HepG2 (cell line): ENCODE measurements at regions not wholly inside any gene's neighbourhood (a gene's known extent, or its start where the extent isn't known, plus 50 kb on each side); places are given as distances from the start of the nearest gene placed in this dataset.

Experiments
- ATAC-seq: fragments of 200-7000 bp; cut with Tn5 transposase; 3 replicates; pipeline ENCODE4 v1.9.1; 2020; ENCODE audit warnings: mild to moderate bottlenecking, moderate library complexity
- BruUV-seq: library from RNA; stranded (reverse); fragments of 400-500 nt; replicated peaks from 2 replicates; lab custom pipeline; 2021; lab: Mats Ljungman, UMichigan
- CTCF ChIA-PET: fragments of 300-600 bp; formaldehyde crosslinking; extraction: SDS; loops from one replicate; lab custom pipeline; 2021; ENCODE audit warnings: low total read pairs, inconsistent platforms, low intra/inter-chr PET ratio; lab: Yijun Ruan, JAX
- POLR2A ChIA-PET: fragments of 350-600 bp; sonication (Branson Sonifier 250); formaldehyde crosslinking; loops from one replicate; lab custom pipeline; 2020; ENCODE audit warnings: antibody characterized with exemption, inconsistent platforms; lab: Yijun Ruan, JAX
- DNase-seq: peaks from one replicate; pipeline ENCODE4 v3.0.0-alpha.2; 2015; ENCODE audit warnings: low spot score
- FAIRE-seq: peaks from 3 replicates; lab custom pipeline; 2011; peaks lifted over from hg19 to GRCh38; lab: Jason Lieb, UNC
- H2AFZ ChIP-seq: one replicate; pipeline ENCODE4 v1.6.1; 2011; ENCODE audit warnings: low read length, inconsistent platforms
- H3K27ac ChIP-seq: fragments of 300-600 bp; 3 replicates; pipeline ENCODE4 v1.8.0; 2011; ENCODE audit warnings: mixed run types, mild to moderate bottlenecking, mixed read lengths, low read length, inconsistent platforms; ENCODE audit not compliant: insufficient read depth; ENCODE audit errors: extremely low read length
- H3K27me3 ChIP-seq, 2 experiments: fragments of 200-600 bp in 1 of 2; 2 replicates in 1 of 2; 3 replicates in 1 of 2; pipeline versions ENCODE4 v1.6.0 to v1.8.0; 2011; ENCODE audit warnings: low read length in 2 of 2, mild to moderate bottlenecking in 2 of 2, moderate library complexity in 2 of 2, inconsistent platforms in 1 of 2; ENCODE audit not compliant: insufficient read depth in 2 of 2, control insufficient read depth in 1 of 2
- H3K36me3 ChIP-seq, 2 experiments: fragments of 200-600 bp in 1 of 2; replicated peaks in 1 of 2; 2 replicates in 1 of 2; 3 replicates in 1 of 2; pipeline versions ENCODE4 v1.5.1 to v1.8.0; 2011; ENCODE audit warnings: low read length in 2 of 2, inconsistent platforms in 1 of 2; ENCODE audit not compliant: insufficient read depth in 2 of 2, control insufficient read depth in 1 of 2
- H3K4me1 ChIP-seq: 2 replicates; pipeline ENCODE4 v1.5.1; 2012; ENCODE audit warnings: low read length, inconsistent platforms; ENCODE audit not compliant: insufficient read depth
- H3K4me2 ChIP-seq: 2 replicates; pipeline ENCODE4 v1.6.0; 2011; ENCODE audit warnings: low read depth, low read length, inconsistent platforms
- H3K4me3 ChIP-seq, 3 experiments: fragments of 200-600 bp in 1 of 3; sonication (generic), shearing (Covaris generic) in 1 of 3; replicated peaks in 1 of 3; 2 replicates each; pipeline ENCODE4 v1.5.1; 2011 to 2016; ENCODE audit warnings: low read length in 3 of 3, inconsistent platforms in 2 of 3, low read depth in 2 of 3, mild to moderate bottlenecking in 2 of 3, control low read depth in 1 of 3, mixed read lengths in 1 of 3; ENCODE audit not compliant: insufficient read depth in 1 of 3
- H3K79me2 ChIP-seq: one replicate; pipeline ENCODE4 v1.6.1; 2011; ENCODE audit warnings: low read length, inconsistent platforms; ENCODE audit not compliant: insufficient read depth
- H3K9ac ChIP-seq: 2 replicates; pipeline ENCODE4 v1.6.0; 2011; ENCODE audit warnings: mild to moderate bottlenecking, low read depth, low read length, inconsistent platforms; ENCODE audit not compliant: insufficient read depth
- H3K9me3 ChIP-seq: 2 replicates; pipeline ENCODE4 v1.5.1; 2012; ENCODE audit warnings: mild to moderate bottlenecking, low read length
- H4K20me1 ChIP-seq: 2 replicates; pipeline ENCODE4 v1.6.0; 2011; ENCODE audit warnings: inconsistent platforms, mild to moderate bottlenecking, low read length, moderate library complexity; ENCODE audit not compliant: insufficient read depth
- CBX2 ChIP-seq, 2 experiments: fragments of 200-600 bp in 1 of 2; sonication (generic); formaldehyde crosslinking in 1 of 2; IDR thresholded peaks; 2 replicates each; pipeline versions ENCODE4 v1.7.0 to v1.8.1; 2018 to 2022; ENCODE audit warnings: low read depth in 2 of 2, low read length in 1 of 2, mild to moderate bottlenecking in 1 of 2, missing genetic modification reagents in 1 of 2
- EED ChIP-seq: sonication (generic); formaldehyde crosslinking; IDR thresholded peaks from 2 replicates; pipeline ENCODE4 v1.5.0; 2020; ENCODE audit warnings: mild to moderate bottlenecking, missing genetic modification reagents
- HDAC1 ChIP-seq: sonication (generic); formaldehyde crosslinking; IDR thresholded peaks from 2 replicates; pipeline ENCODE4 v1.5.1; 2020; ENCODE audit warnings: mild to moderate bottlenecking, missing genetic modification reagents
- HMG20B ChIP-seq: conservative IDR thresholded peaks from 2 replicates; pipeline ENCODE4 v1.6.1; 2016; ENCODE audit warnings: missing genetic modification reagents, missing compliant biosample characterization
- NFYB ChIP-seq: sonication (generic); formaldehyde crosslinking; IDR thresholded peaks from 2 replicates; pipeline ENCODE4 v1.4.0; 2020; ENCODE audit warnings: missing genetic modification reagents
- PHF5A ChIP-seq: IDR thresholded peaks from one replicate; pipeline ENCODE4 v1.6.1; 2018; ENCODE audit warnings: low read depth, missing genetic modification reagents; ENCODE audit not compliant: unreplicated experiment
- POGK ChIP-seq: sonication (generic); formaldehyde crosslinking; conservative IDR thresholded peaks from 2 replicates; pipeline ENCODE4 v1.8.0; 2022; ENCODE audit warnings: mild to moderate bottlenecking, moderate library complexity, missing genetic modification reagents
- SP1 ChIP-seq, 2 experiments: fragments of 450-650 bp in 1 of 2; sonication (generic) in 1 of 2; formaldehyde crosslinking in 1 of 2; IDR thresholded peaks; 2 replicates each; pipeline versions ENCODE4 v1.4.0 to v1.6.1; 2016 to 2020; ENCODE audit warnings: missing genetic modification reagents in 1 of 2
- ZBTB33 ChIP-seq: sonication (generic); formaldehyde crosslinking; IDR thresholded peaks from 2 replicates; pipeline ENCODE4 v1.4.0; 2020; ENCODE audit warnings: missing genetic modification reagents
- ZNF10 ChIP-seq: sonication (generic); formaldehyde crosslinking; IDR thresholded peaks from 2 replicates; pipeline ENCODE4 v1.4.0; 2020; ENCODE audit warnings: mild to moderate bottlenecking, low read depth, missing genetic modification reagents, borderline replicate concordance
- ZNF460 ChIP-seq: sonication (generic); formaldehyde crosslinking; IDR thresholded peaks from 2 replicates; pipeline ENCODE4 v1.5.1; 2020; ENCODE audit warnings: missing genetic modification reagents, mild to moderate bottlenecking, borderline replicate concordance
- in situ Hi-C: cut with HindIII; loops from 2 replicates; pipeline ENCODE4 v1.10.0; 2017; ENCODE audit warnings: low pct_unique_long_range_greater_than_20kb; ENCODE audit not compliant: extremely low pct_ligation_motif_present
- intact Hi-C: fragments of 100-400 bp; cut with micrococcal nuclease; formaldehyde crosslinking; loops from one replicate; pipeline ENCODE4 v1.10.0; 2022; ENCODE audit not compliant: unreplicated experiment

- no peak for TF ChIP-seq POGK (CRISPR knock-in tag)
- no peak for TF ChIP-seq ZNF10 (CRISPR knock-in tag)
- no peak for TF ChIP-seq PHF5A
- TF ChIP-seq EED = no peak
- TF ChIP-seq ZBTB33 (CRISPR knock-in tag) = no peak
- TF ChIP-seq SP1 (IDR thresholded peaks at IDR 0.05) = no peak
- TF ChIP-seq SP1 (CRISPR knock-in tag; IDR thresholded peaks at IDR 0.05) = no peak
- TF ChIP-seq CBX2 (IDR thresholded peaks at IDR 0.05; ENCODE audit: low read depth, low read length) = no peak
- no peak for TF ChIP-seq CBX2 (CRISPR knock-in tag; IDR thresholded peaks at IDR 0.05; ENCODE audit: low read depth)
Measured at GRCh38 chr2:41040782-41041520, 589.1 kb upstream of the SLC8A1 start (continued).

GRCh38 chr2:41042343-41042742, 590.5 kb upstream of the SLC8A1 start:
- no peaks in the 10 kb centered on the region for H3K27me3 ChIP-seq
- FAIRE-seq (no peak), ATAC-seq (no peak), DNase-seq (no peak)
- no peak overlapping the region for H3K4me2 ChIP-seq
- intact Hi-C loops = no loop called here
- no TSS peak for BruUV-seq
- TF ChIP-seq HMG20B (no peak), HDAC1 (CRISPR knock-in tag) (no peak), ZNF460 (CRISPR knock-in tag) (no peak), NFYB (CRISPR knock-in tag) (no peak)
- H3K79me2 ChIP-seq = no peaks in the 10 kb centered on the region
- no peaks in the 10 kb centered on the region for H3K9me3 ChIP-seq
- H3K9ac ChIP-seq = no peak overlapping the region
- H3K4me1 ChIP-seq = no peaks in the 10 kb centered on the region
- no peak overlapping the region for H3K4me3 ChIP-seq
- H2AFZ ChIP-seq = no peak overlapping the region
- no peak overlapping the region for H3K27ac ChIP-seq
- no peaks in the 10 kb centered on the region for H4K20me1 ChIP-seq
- in situ Hi-C loops = no loop called here
- ChIA-PET CTCF (no interaction called here), POLR2A (no interaction called here)
- no peaks in the 10 kb centered on the region for H3K36me3 ChIP-seq
